HEK293 (cell line): ENCODE measurements at regions not wholly inside any gene's neighbourhood (a gene's known extent, or its start where the extent isn't known, plus 50 kb on each side); places are given as distances from the start of the nearest gene placed in this dataset.

Experiments
- CTCF ChIA-PET: fragments of 350-600 bp; formaldehyde crosslinking; extraction: SDS; loops from one replicate; lab custom pipeline; 2021; ENCODE audit warnings: antibody characterized with exemption; lab: Yijun Ruan, JAX
- POLR2A ChIA-PET: fragments of 300-600 bp; formaldehyde crosslinking; extraction: SDS; loops from one replicate; lab custom pipeline; 2020; ENCODE audit warnings: antibody characterized with exemption, inconsistent platforms; lab: Yijun Ruan, JAX
- H3K27ac ChIP-seq: fragments of 200-500 bp; sonication (Bioruptor generic); 2 replicates; pipeline ENCODE4 v1.5.1; 2014; ENCODE audit warnings: low read depth, low read length, control low read depth, inconsistent platforms; ENCODE audit errors: extremely low read depth
- H3K36me3 ChIP-seq, 2 experiments: fragments of 200-500 bp in 1 of 2; sonication (Bioruptor generic) in 1 of 2; 1 replicate in 1 of 2; 2 replicates in 1 of 2; pipeline ENCODE4 v1.5.1; 2014 to 2017; ENCODE audit warnings: inconsistent platforms in 2 of 2, low read length in 2 of 2; ENCODE audit not compliant: control insufficient read depth in 2 of 2, insufficient read depth in 1 of 2
- H3K4me1 ChIP-seq: fragments of 200-500 bp; sonication (Bioruptor generic); 2 replicates; pipeline ENCODE4 v1.5.1; 2014; ENCODE audit warnings: mild to moderate bottlenecking, low read length, inconsistent platforms; ENCODE audit not compliant: control insufficient read depth, insufficient read depth
- H3K4me3 ChIP-seq: 2 replicates; pipeline ENCODE4 v1.5.1; 2011; ENCODE audit warnings: low read depth, mild to moderate bottlenecking, control low read depth, low read length, moderate library complexity
- H3K9me3 ChIP-seq: fragments of 200-500 bp; sonication (Bioruptor generic); 2 replicates; pipeline ENCODE4 v1.5.1; 2014; ENCODE audit warnings: low read depth, low read length, inconsistent platforms; ENCODE audit not compliant: control insufficient read depth, insufficient read depth
- HOXD13 ChIP-seq: sonication (generic); formaldehyde crosslinking; IDR thresholded peaks from 2 replicates; pipeline ENCODE4 v1.8.0; 2022; ENCODE audit warnings: missing genetic modification reagents, borderline replicate concordance
- MYNN ChIP-seq: fragments of 450-650 bp; formaldehyde crosslinking; IDR thresholded peaks from 2 replicates; pipeline ENCODE4 v1.5.1; 2016; ENCODE audit warnings: missing biosample characterization, missing genetic modification characterization, borderline replicate concordance
- REPIN1 ChIP-seq: fragments of 450-650 bp; formaldehyde crosslinking; IDR thresholded peaks from 2 replicates; pipeline ENCODE4 v1.5.1; 2017; ENCODE audit warnings: missing biosample characterization, missing genetic modification characterization, low read depth
- SALL2 ChIP-seq: fragments of 450-650 bp; formaldehyde crosslinking; IDR thresholded peaks from 2 replicates; pipeline ENCODE4 v1.5.0; 2017; ENCODE audit warnings: missing biosample characterization, mild to moderate bottlenecking, missing genetic modification characterization, borderline replicate concordance
- TRIM28 ChIP-seq: IDR thresholded peaks from 2 replicates; pipeline ENCODE4 v1.6.1; 2011; ENCODE audit warnings: low read length, control low read depth, borderline replicate concordance
- TSHZ1 ChIP-seq: fragments of 450-650 bp; formaldehyde crosslinking; IDR thresholded peaks from 2 replicates; pipeline ENCODE4 v1.5.1; 2016; ENCODE audit warnings: missing biosample characterization, missing genetic modification characterization, borderline replicate concordance
- ZBTB1 ChIP-seq: fragments of 450-650 bp; formaldehyde crosslinking; IDR thresholded peaks from 2 replicates; pipeline ENCODE4 v1.5.1; 2016; ENCODE audit warnings: missing biosample characterization, missing genetic modification characterization
- ZFP69B ChIP-seq: fragments of 450-650 bp; formaldehyde crosslinking; IDR thresholded peaks from 2 replicates; pipeline ENCODE4 v1.5.1; 2016; ENCODE audit warnings: missing biosample characterization, missing genetic modification characterization
- ZNF10 ChIP-seq: fragments of 450-650 bp; formaldehyde crosslinking; IDR thresholded peaks from 2 replicates; pipeline ENCODE4 v1.5.1; 2017; ENCODE audit warnings: missing biosample characterization, missing genetic modification characterization
- ZNF132 ChIP-seq: fragments of 450-650 bp; formaldehyde crosslinking; IDR thresholded peaks from 2 replicates; pipeline ENCODE4 v1.5.1; 2017; ENCODE audit warnings: missing biosample characterization, missing genetic modification characterization, borderline replicate concordance
- ZNF311 ChIP-seq: fragments of 450-650 bp; formaldehyde crosslinking; IDR thresholded peaks from 2 replicates; pipeline ENCODE4 v1.5.1; 2017; ENCODE audit warnings: missing biosample characterization, missing genetic modification characterization, borderline replicate concordance
- ZNF433 ChIP-seq: fragments of 450-650 bp; formaldehyde crosslinking; IDR thresholded peaks from 2 replicates; pipeline ENCODE4 v1.5.1; 2016; ENCODE audit warnings: missing biosample characterization, missing genetic modification characterization, low read depth
- ZNF530 ChIP-seq: fragments of 450-650 bp; formaldehyde crosslinking; IDR thresholded peaks from 2 replicates; pipeline ENCODE4 v1.5.1; 2016; ENCODE audit warnings: low read depth, missing biosample characterization, missing genetic modification characterization
- ZNF549 ChIP-seq: fragments of 450-650 bp; IDR thresholded peaks from 2 replicates; pipeline ENCODE4 v1.5.1; 2018; ENCODE audit warnings: missing biosample characterization, missing genetic modification characterization, mild to moderate bottlenecking, inconsistent platforms, moderate library complexity
- ZNF561 ChIP-seq: fragments of 450-650 bp; IDR thresholded peaks from 2 replicates; pipeline ENCODE4 v1.5.1; 2018; ENCODE audit warnings: missing biosample characterization, missing genetic modification characterization, borderline replicate concordance
- ZNF600 ChIP-seq: fragments of 450-650 bp; formaldehyde crosslinking; IDR thresholded peaks from 2 replicates; pipeline ENCODE4 v1.5.1; 2016; ENCODE audit warnings: missing biosample characterization, missing genetic modification characterization
- ZNF654 ChIP-seq: fragments of 450-650 bp; formaldehyde crosslinking; IDR thresholded peaks from 2 replicates; pipeline ENCODE4 v1.5.1; 2016; ENCODE audit warnings: low read depth, missing biosample characterization, missing genetic modification characterization
- ZNF660 ChIP-seq: fragments of 450-650 bp; IDR thresholded peaks from 2 replicates; pipeline ENCODE4 v1.5.1; 2018; ENCODE audit warnings: missing biosample characterization, mild to moderate bottlenecking, missing genetic modification characterization
- ZNF677 ChIP-seq: fragments of 450-650 bp; IDR thresholded peaks from 2 replicates; pipeline ENCODE4 v1.5.0; 2018; ENCODE audit warnings: missing biosample characterization, mild to moderate bottlenecking, missing genetic modification characterization, moderate library complexity
- ZNF785 ChIP-seq: fragments of 450-650 bp; formaldehyde crosslinking; IDR thresholded peaks from 2 replicates; pipeline ENCODE4 v1.5.1; 2016; ENCODE audit warnings: missing biosample characterization, missing genetic modification characterization
- TF ChIP-seq, protein P1 (sequence below): fragments of 450-650 bp; formaldehyde crosslinking; IDR thresholded peaks from 2 replicates; pipeline ENCODE4 v1.5.1; 2017; ENCODE audit warnings: missing biosample characterization, missing genetic modification characterization
- TF ChIP-seq, protein P2 (sequence below): fragments of 450-650 bp; formaldehyde crosslinking; IDR thresholded peaks from 2 replicates; pipeline ENCODE4 v1.5.1; 2016; ENCODE audit warnings: missing biosample characterization, missing genetic modification characterization
- TF ChIP-seq, protein P3 (sequence below): fragments of 450-650 bp; formaldehyde crosslinking; IDR thresholded peaks from 2 replicates; pipeline ENCODE4 v1.5.1; 2016; ENCODE audit warnings: missing biosample characterization, missing genetic modification characterization

- TF ChIP-seq, protein P1, sequence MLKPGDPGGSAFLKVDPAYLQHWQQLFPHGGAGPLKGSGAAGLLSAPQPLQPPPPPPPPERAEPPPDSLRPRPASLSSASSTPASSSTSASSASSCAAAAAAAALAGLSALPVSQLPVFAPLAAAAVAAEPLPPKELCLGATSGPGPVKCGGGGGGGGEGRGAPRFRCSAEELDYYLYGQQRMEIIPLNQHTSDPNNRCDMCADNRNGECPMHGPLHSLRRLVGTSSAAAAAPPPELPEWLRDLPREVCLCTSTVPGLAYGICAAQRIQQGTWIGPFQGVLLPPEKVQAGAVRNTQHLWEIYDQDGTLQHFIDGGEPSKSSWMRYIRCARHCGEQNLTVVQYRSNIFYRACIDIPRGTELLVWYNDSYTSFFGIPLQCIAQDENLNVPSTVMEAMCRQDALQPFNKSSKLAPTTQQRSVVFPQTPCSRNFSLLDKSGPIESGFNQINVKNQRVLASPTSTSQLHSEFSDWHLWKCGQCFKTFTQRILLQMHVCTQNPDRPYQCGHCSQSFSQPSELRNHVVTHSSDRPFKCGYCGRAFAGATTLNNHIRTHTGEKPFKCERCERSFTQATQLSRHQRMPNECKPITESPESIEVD (tag by site-specific recombination) = no peak
- TF ChIP-seq ZFP69B (tag by site-specific recombination) (no peak), ZNF677 (no peak), ZNF433 (tag by site-specific recombination) (no peak), HOXD13 (CRISPR knock-in tag) (no peak)
Measured at GRCh38 chr9:1947438-1947837, 67.7 kb upstream of the SMARCA2 start (continued).

GRCh38 chr9:1948541-1948940 lies 66.6 kb upstream of the SMARCA2 start:
- Histone ChIP-seq H3K4me1 (no peaks in the 10 kb centered on the region), H3K36me3 (no peaks in the 10 kb centered on the region), H3K4me3 (no peak overlapping the region), H3K9me3 (no peaks in the 10 kb centered on the region)
- ChIA-PET POLR2A (no interaction called here), CTCF (interaction anchor here (0.6 to 1.2 kb wide), 2 partner anchors 9 to 139 kb away, joined by 3 to 4 read pairs; no protein-coding TSS in a partner anchor)
- no peak for TF ChIP-seq ZNF530 (tag by site-specific recombination)
- TF ChIP-seq ZBTB1 (tag by site-specific recombination) = no peak
- no peak for TF ChIP-seq SALL2
- no peak for TF ChIP-seq REPIN1 (tag by site-specific recombination)
- no peak for TF ChIP-seq ZNF600 (tag by site-specific recombination)
- no peak for TF ChIP-seq ZNF311
- TF ChIP-seq, protein P2, sequence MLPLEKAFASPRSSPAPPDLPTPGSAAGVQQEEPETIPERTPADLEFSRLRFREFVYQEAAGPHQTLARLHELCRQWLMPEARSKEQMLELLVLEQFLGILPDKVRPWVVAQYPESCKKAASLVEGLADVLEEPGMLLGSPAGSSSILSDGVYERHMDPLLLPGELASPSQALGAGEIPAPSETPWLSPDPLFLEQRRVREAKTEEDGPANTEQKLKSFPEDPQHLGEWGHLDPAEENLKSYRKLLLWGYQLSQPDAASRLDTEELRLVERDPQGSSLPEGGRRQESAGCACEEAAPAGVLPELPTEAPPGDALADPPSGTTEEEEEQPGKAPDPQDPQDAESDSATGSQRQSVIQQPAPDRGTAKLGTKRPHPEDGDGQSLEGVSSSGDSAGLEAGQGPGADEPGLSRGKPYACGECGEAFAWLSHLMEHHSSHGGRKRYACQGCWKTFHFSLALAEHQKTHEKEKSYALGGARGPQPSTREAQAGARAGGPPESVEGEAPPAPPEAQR = no peak
- no peak for TF ChIP-seq ZNF785 (tag by site-specific recombination)
- TF ChIP-seq MYNN (tag by site-specific recombination) = no peak
- TF ChIP-seq ZNF660 (tag by site-specific recombination) = no peak
- no peak for TF ChIP-seq ZNF10 (tag by site-specific recombination)
- no peak for TF ChIP-seq ZNF654 (tag by site-specific recombination)
- TF ChIP-seq ZNF561 = no peak
- no peak for TF ChIP-seq TSHZ1 (tag by site-specific recombination)
- TF ChIP-seq ZNF132 (tag by site-specific recombination) = no peak
- TF ChIP-seq TRIM28 = no peak
- no peak for TF ChIP-seq ZNF549 (tag by site-specific recombination)
- TF ChIP-seq, protein P3, sequence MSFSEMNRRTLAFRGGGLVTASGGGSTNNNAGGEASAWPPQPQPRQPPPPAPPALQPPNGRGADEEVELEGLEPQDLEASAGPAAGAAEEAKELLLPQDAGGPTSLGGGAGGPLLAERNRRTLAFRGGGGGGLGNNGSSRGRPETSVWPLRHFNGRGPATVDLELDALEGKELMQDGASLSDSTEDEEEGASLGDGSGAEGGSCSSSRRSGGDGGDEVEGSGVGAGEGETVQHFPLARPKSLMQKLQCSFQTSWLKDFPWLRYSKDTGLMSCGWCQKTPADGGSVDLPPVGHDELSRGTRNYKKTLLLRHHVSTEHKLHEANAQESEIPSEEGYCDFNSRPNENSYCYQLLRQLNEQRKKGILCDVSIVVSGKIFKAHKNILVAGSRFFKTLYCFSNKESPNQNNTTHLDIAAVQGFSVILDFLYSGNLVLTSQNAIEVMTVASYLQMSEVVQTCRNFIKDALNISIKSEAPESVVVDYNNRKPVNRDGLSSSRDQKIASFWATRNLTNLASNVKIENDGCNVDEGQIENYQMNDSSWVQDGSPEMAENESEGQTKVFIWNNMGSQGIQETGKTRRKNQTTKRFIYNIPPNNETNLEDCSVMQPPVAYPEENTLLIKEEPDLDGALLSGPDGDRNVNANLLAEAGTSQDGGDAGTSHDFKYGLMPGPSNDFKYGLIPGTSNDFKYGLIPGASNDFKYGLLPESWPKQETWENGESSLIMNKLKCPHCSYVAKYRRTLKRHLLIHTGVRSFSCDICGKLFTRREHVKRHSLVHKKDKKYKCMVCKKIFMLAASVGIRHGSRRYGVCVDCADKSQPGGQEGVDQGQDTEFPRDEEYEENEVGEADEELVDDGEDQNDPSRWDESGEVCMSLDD = no peak
- TF ChIP-seq, all 188 proteins: peak for 0
- no peak overlapping the region for H3K27ac ChIP-seq
